Upper lobe of left lung (tissue), 4 donors: ENCODE measurements at regions not wholly inside any gene's neighbourhood (a gene's known extent, or its start where the extent isn't known, plus 50 kb on each side); places are given as distances from the start of the nearest gene placed in this dataset.

Experiments
- CTCF ChIP-seq, 6 experiments: fragments of 450-650 bp in 4 of 6; fragments of 200-600 bp in 2 of 6; sonication (generic) in 2 of 6; IDR thresholded peaks; one replicate each; pipeline ENCODE4 v1.5.1; 2016 to 2019; ENCODE audit warnings: antibody characterized with exemption in 6 of 6
- EP300 ChIP-seq, 4 donors: sonication (generic); formaldehyde crosslinking; IDR thresholded peaks; one replicate each; pipeline ENCODE4 v1.5.1; 2017; ENCODE audit warnings: antibody characterized with exemption in 4 of 4, control low read depth in 2 of 4

GRCh38 chrX:130543603-130544325, 142.0 kb downstream of the RBMX2 start:
- TF ChIP-seq EP300 (IDR thresholded peaks at IDR 0.05) (no peak), CTCF (IDR thresholded peaks at IDR 0.05) (no peak)
